GM12864 (cell line): ENCODE measurements at regions not wholly inside any gene's neighbourhood (a gene's known extent, or its start where the extent isn't known, plus 50 kb on each side); places are given as distances from the start of the nearest gene placed in this dataset.
"Not testable (repeated sequence)": the region's sequence is repeated elsewhere in the genome, so short reads cannot be mapped to it uniquely, and the experiment has no call there.

Experiments
- DNase-seq: peaks from one replicate; pipeline ENCODE4 v3.0.0-alpha.2; 2011; ENCODE audit warnings: low read depth
- H3K4me3 ChIP-seq: 2 replicates; pipeline ENCODE4 v1.5.1; 2011; ENCODE audit warnings: mild to moderate bottlenecking, low read depth, low read length, control low read depth
- TF ChIP-seq, protein P1 (sequence below): IDR thresholded peaks from 2 replicates; pipeline ENCODE4 v1.5.1; 2011; ENCODE audit warnings: low read depth, mild to moderate bottlenecking, moderate library complexity, low read length, control low read depth, inconsistent platforms; ENCODE audit errors: missing control alignments

DNA sequence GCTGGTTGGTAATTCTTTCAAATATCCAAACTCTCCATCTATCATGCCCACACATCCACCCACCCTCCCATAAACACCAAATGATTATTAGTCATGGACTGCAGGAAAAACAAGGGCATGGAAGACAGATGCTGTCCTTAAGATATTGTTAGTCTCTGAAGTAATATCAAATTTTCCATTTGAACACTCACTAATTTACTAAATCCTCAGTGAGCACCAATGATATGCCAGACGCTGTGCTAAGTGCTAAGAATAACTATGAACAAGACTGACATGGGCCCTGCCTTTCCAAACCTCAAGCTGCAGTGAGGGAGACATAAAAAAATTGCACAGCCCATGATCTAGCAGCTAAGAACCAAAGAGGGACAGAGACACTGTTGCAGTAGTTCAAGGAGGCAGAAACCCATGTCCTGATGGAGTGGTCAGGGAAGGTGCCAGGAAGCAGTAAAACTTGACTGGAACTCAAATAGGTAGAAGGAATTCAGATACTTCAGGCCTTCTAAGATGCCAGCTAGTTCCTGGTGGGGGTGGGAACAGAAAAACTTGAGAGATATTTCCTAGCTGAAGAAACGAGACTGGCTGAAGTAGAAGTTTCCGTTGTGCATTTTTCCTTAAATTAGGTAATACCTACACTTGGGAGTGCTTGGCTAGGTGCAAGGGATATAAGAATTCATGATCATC, 182.1 kb downstream of the OSR1 start:
- no peak overlapping the region for H3K4me3 ChIP-seq
- DNase-seq, result no peak
- TF ChIP-seq, protein P1, sequence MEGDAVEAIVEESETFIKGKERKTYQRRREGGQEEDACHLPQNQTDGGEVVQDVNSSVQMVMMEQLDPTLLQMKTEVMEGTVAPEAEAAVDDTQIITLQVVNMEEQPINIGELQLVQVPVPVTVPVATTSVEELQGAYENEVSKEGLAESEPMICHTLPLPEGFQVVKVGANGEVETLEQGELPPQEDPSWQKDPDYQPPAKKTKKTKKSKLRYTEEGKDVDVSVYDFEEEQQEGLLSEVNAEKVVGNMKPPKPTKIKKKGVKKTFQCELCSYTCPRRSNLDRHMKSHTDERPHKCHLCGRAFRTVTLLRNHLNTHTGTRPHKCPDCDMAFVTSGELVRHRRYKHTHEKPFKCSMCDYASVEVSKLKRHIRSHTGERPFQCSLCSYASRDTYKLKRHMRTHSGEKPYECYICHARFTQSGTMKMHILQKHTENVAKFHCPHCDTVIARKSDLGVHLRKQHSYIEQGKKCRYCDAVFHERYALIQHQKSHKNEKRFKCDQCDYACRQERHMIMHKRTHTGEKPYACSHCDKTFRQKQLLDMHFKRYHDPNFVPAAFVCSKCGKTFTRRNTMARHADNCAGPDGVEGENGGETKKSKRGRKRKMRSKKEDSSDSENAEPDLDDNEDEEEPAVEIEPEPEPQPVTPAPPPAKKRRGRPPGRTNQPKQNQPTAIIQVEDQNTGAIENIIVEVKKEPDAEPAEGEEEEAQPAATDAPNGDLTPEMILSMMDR, result no peak

GRCh38 chr2:19174176-19174575, 184.2 kb downstream of the OSR1 start:
- H3K4me3 ChIP-seq, result no peak overlapping the region
- TF ChIP-seq, protein P1, result no peak

GRCh38 chr2:19171409-19171808, 187.0 kb downstream of the OSR1 start:
- H3K4me3 ChIP-seq, result no peak overlapping the region
- DNase-seq, result no peak
- TF ChIP-seq, protein P1, result no peak

More at GRCh38 chr2:19174176-19174575, 184.2 kb downstream of the OSR1 start:
- no peak for DNase-seq

DNA sequence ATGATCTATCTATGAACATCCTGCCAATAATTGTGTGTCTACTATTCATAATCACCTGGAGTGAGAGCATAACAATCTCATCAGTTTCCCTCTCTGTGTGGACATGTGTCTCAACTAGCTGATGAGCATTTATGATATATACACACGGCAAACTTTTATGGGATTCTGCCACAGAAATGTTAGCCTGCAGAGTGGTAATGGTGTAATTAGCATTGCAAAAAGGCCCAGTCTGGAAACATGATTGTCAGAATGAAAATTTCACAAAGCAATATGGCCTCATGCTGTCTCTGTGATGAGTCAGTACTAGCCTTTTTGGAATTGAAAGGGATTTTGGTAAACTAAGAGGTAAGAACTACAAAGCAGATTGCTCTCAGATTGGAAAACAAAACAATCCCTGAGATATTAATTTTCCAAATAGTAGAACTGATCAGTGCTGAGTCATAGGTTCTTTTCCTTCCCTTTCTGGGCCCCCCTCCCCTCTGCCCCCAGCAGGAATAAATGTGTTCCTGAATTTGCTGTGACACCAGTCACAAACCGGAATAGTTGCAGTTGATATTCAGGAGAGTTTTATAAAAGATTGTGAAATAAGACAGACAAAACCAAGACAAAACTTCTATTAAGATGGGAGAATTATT, 189.2 kb downstream of the OSR1 start:
- H3K4me3 ChIP-seq, result no peak overlapping the region
- no peak for DNase-seq
- TF ChIP-seq, protein P1, result no peak

GRCh38 chr2:19164099-19164498, 194.3 kb downstream of the OSR1 start:
- H3K4me3 ChIP-seq, DNase-seq: not testable (repeated sequence)

DNA sequence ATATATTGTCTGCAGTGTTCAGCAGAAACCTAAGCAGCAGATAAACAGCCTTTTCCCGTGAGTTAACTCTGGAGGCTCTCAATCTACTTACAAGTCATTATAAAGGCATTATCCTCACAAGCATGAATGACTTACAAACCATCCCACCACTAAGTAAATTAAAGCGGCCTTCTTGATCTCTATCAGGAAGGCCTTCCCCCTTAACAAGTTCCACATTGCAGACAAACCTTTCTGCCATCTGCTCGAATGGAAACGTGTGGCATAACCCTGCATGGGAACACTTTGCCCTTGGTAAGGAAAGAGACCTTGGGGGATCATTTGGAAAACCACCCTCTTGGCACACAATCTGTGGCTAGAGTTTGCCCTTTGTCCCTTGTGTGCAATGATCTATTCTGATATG, 199.5 kb downstream of the OSR1 start:
- DNase-seq, result no peak
- no peak overlapping the region for H3K4me3 ChIP-seq
- TF ChIP-seq, protein P1, result no peak

DNA sequence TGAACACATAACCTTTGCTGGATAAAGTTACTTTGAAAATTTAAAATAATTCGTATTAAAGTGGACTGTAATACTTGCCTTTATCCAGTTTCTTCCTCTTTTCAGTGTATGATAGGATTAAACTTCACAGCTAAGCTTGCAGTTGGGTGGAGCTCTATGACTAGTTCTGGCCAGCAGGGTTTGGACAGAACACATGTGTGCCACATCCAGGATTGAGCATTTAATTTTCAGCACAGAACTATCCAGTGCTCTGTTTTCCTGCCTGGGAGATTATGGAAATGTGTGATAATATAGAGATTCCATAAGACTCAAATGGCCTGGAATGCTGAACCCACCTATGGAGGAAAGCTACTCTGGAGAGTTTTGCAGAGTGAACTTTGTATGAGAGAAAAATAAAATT, 200.2 kb downstream of the OSR1 start:
- H3K4me3 ChIP-seq, result no peak overlapping the region
- no peak for DNase-seq
- TF ChIP-seq, protein P1, result no peak
